Body of pancreas (tissue), 4 donors: ENCODE measurements at regions not wholly inside any gene's neighbourhood (a gene's known extent, or its start where the extent isn't known, plus 50 kb on each side); places are given as distances from the start of the nearest gene placed in this dataset.

Experiments
- CTCF ChIP-seq, 7 experiments: fragments of 450-650 bp in 4 of 7; fragments of 200-600 bp in 3 of 7; sonication (generic) in 3 of 7; IDR thresholded peaks; one replicate each; pipeline ENCODE4 v1.5.1; 2016 to 2019; ENCODE audit warnings: antibody characterized with exemption in 7 of 7
- POLR2A ChIP-seq, 3 donors: fragments of 450-650 bp; IDR thresholded peaks; one replicate each; pipeline ENCODE4 v1.6.1; 2016; ENCODE audit warnings: antibody characterized with exemption in 3 of 3, mild to moderate bottlenecking in 2 of 3

- TF ChIP-seq CTCF (IDR thresholded peaks at IDR 0.05), result no peak
- TF ChIP-seq POLR2A (IDR thresholded peaks at IDR 0.05), result no peak
Measured at GRCh38 chr5:147050172-147050571, 171.6 kb upstream of the PPP2R2B start.
